GM18520 (cell line): ENCODE measurements at regions not wholly inside any gene's neighbourhood (a gene's known extent, or its start where the extent isn't known, plus 50 kb on each side); places are given as distances from the start of the nearest gene placed in this dataset.
"Not testable (repeated sequence)": the region's sequence is repeated elsewhere in the genome, so short reads cannot be mapped to it uniquely, and the experiment has no call there.

Experiments used
- ATAC-seq: cut with Tn5 transposase; IDR thresholded peaks from one replicate; pipeline ENCODE4 v1.9.1; 2021; ENCODE audit not compliant: unreplicated experiment

GRCh38 chr3:193922034-193922774 lies 213.7 kb upstream of the HES1 start:
- ATAC-seq, result no peak

GRCh38 chr3:193923958-193924357 lies 212.0 kb upstream of the HES1 start:
- ATAC-seq, result not testable (repeated sequence)

GRCh38 chr3:193926071-193926470 lies 209.9 kb upstream of the HES1 start:
- ATAC-seq, result not testable (repeated sequence)

GRCh38 chr3:193927413-193928206 lies 208.3 kb upstream of the HES1 start:
- not testable (repeated sequence) for ATAC-seq

- no peak for ATAC-seq
Measured at GRCh38 chr3:193928354-193929209, 207.4 kb upstream of the HES1 start.

GRCh38 chr3:193929373-193929772 lies 206.6 kb upstream of the HES1 start:
- ATAC-seq, result no peak

GRCh38 chr3:193929921-193930646 lies 205.9 kb upstream of the HES1 start:
- no peak for ATAC-seq

GRCh38 chr3:193932136-193932535 lies 203.8 kb upstream of the HES1 start:
- no peak for ATAC-seq

GRCh38 chr3:193932576-193932975 lies 203.4 kb upstream of the HES1 start:
- ATAC-seq, result no peak

- no peak for ATAC-seq
Measured at GRCh38 chr3:193933451-193933850, 202.5 kb upstream of the HES1 start.

- no peak for ATAC-seq
Measured at GRCh38 chr3:193935916-193936315, 200.0 kb upstream of the HES1 start.

- no peak for ATAC-seq
Measured at GRCh38 chr3:193938613-193939012, 197.3 kb upstream of the HES1 start.

- ATAC-seq, result no peak
Measured at GRCh38 chr3:193939527-193939926, 196.4 kb upstream of the HES1 start.

- no peak for ATAC-seq
Measured at GRCh38 chr3:193940526-193940925, 195.4 kb upstream of the HES1 start.

- no peak for ATAC-seq
Measured at GRCh38 chr3:193941486-193941885, 194.5 kb upstream of the HES1 start.

GRCh38 chr3:193942516-193943055 lies 193.4 kb upstream of the HES1 start:
- ATAC-seq, result no peak

GRCh38 chr3:193943200-193943599 lies 192.7 kb upstream of the HES1 start:
- ATAC-seq, result no peak

- ATAC-seq, result no peak
Measured at GRCh38 chr3:193943851-193944517, 192.0 kb upstream of the HES1 start.

- no peak for ATAC-seq
Measured at GRCh38 chr3:193944518-193944884, 191.4 kb upstream of the HES1 start.

GRCh38 chr3:193945143-193945542 lies 190.8 kb upstream of the HES1 start:
- ATAC-seq, result no peak
